H9 (cell line): ENCODE measurements at regions not wholly inside any gene's neighbourhood (a gene's known extent, or its start where the extent isn't known, plus 50 kb on each side); places are given as distances from the start of the nearest gene placed in this dataset.

Source experiments
- DNase-seq: peaks from one replicate; pipeline ENCODE4 v3.0.0-alpha.2; 2017
- H2AFZ ChIP-seq: one replicate; pipeline ENCODE4 v1.6.1; 2013; ENCODE audit warnings: mild to moderate bottlenecking, low read length, control low read depth, moderate library complexity
- H2AK5ac ChIP-seq: 2 replicates; pipeline ENCODE4 v1.6.1; 2013; ENCODE audit warnings: low read length, control low read depth, mixed read lengths; ENCODE audit not compliant: insufficient read length
- H2BK120ac ChIP-seq: one replicate; pipeline ENCODE4 v1.6.1; 2013; ENCODE audit warnings: low read depth, mild to moderate bottlenecking, low read length, control low read depth, inconsistent platforms; ENCODE audit not compliant: poor library complexity, severe bottlenecking
- H2BK12ac ChIP-seq: 2 replicates; pipeline ENCODE4 v1.6.1; 2013; ENCODE audit warnings: low read length, control low read depth, mixed read lengths, low read depth; ENCODE audit not compliant: insufficient read length
- H2BK15ac ChIP-seq: 2 replicates; pipeline ENCODE4 v1.6.1; 2013; ENCODE audit warnings: low read depth, low read length, control low read depth
- H2BK20ac ChIP-seq: one replicate; pipeline ENCODE4 v1.6.1; 2013; ENCODE audit warnings: low read depth, mild to moderate bottlenecking, low read length, control low read depth, inconsistent platforms; ENCODE audit not compliant: poor library complexity, severe bottlenecking
- H2BK5ac ChIP-seq: 2 replicates; pipeline ENCODE4 v1.6.1; 2013; ENCODE audit warnings: low read length, control low read depth, mixed read lengths; ENCODE audit not compliant: insufficient read length
- H3K14ac ChIP-seq: 2 replicates; pipeline ENCODE4 v1.6.1; 2013; ENCODE audit warnings: low read length, control low read depth; ENCODE audit not compliant: insufficient read depth
- H3K18ac ChIP-seq: 2 replicates; pipeline ENCODE4 v1.6.1; 2013; ENCODE audit warnings: low read depth, mild to moderate bottlenecking, mixed read lengths, low read length, control low read depth; ENCODE audit not compliant: insufficient read length
- H3K23ac ChIP-seq: 2 replicates; pipeline ENCODE4 v1.6.1; 2013; ENCODE audit warnings: low read length, control low read depth, mixed read lengths, low read depth; ENCODE audit not compliant: insufficient read length
- H3K23me2 ChIP-seq: 2 replicates; pipeline ENCODE4 v1.6.1; 2013; ENCODE audit warnings: low read depth, mild to moderate bottlenecking, mixed read lengths, low read length, control low read depth; ENCODE audit not compliant: insufficient read length, poor library complexity, severe bottlenecking
- H3K27ac ChIP-seq: 2 replicates; pipeline ENCODE4 v1.5.1; 2013; ENCODE audit warnings: low read length, control low read depth, mixed read lengths, low read depth; ENCODE audit not compliant: insufficient read length
- H3K27me3 ChIP-seq: 2 replicates; pipeline ENCODE4 v1.6.1; 2013; ENCODE audit warnings: low read length, control low read depth, inconsistent platforms; ENCODE audit not compliant: insufficient read depth
- H3K4ac ChIP-seq: 2 replicates; pipeline ENCODE4 v1.6.1; 2013; ENCODE audit warnings: low read depth, mild to moderate bottlenecking, control low read depth, inconsistent platforms, low read length, moderate library complexity
- H3K4me1 ChIP-seq: 2 replicates; pipeline ENCODE4 v1.6.1; 2013; ENCODE audit warnings: low read length, control low read depth, inconsistent platforms; ENCODE audit not compliant: insufficient read depth
- H3K4me2 ChIP-seq: 2 replicates; pipeline ENCODE4 v1.6.1; 2013; ENCODE audit warnings: low read length, control low read depth, mixed read lengths; ENCODE audit not compliant: insufficient read length, insufficient read depth
- H3K56ac ChIP-seq: 2 replicates; pipeline ENCODE4 v1.6.1; 2013; ENCODE audit warnings: low read depth, mild to moderate bottlenecking, mixed read lengths, low read length, control low read depth; ENCODE audit not compliant: insufficient read length
- H3K79me1 ChIP-seq: 2 replicates; pipeline ENCODE4 v1.6.1; 2013; ENCODE audit warnings: low read depth, mild to moderate bottlenecking, moderate library complexity, low read length, control low read depth, inconsistent platforms; ENCODE audit not compliant: insufficient read depth, poor library complexity, severe bottlenecking
- H3K79me2 ChIP-seq: 2 replicates; pipeline ENCODE4 v1.6.1; 2013; ENCODE audit warnings: low read length, control low read depth, inconsistent platforms; ENCODE audit not compliant: insufficient read depth
- H3K9ac ChIP-seq: 2 replicates; pipeline ENCODE4 v1.6.1; 2013; ENCODE audit warnings: low read length, control low read depth, mixed read lengths; ENCODE audit not compliant: insufficient read length; ENCODE audit errors: extremely low read depth
- H3K9me3 ChIP-seq: one replicate; pipeline ENCODE4 v1.6.1; 2013; ENCODE audit warnings: low read depth, low read length, inconsistent platforms; ENCODE audit not compliant: control insufficient read depth
- H3T11ph ChIP-seq: one replicate; pipeline ENCODE4 v1.6.1; 2013; ENCODE audit warnings: mild to moderate bottlenecking, low read length, control low read depth, inconsistent platforms
- H4K20me1 ChIP-seq: one replicate; pipeline ENCODE4 v1.6.1; 2013; ENCODE audit not compliant: control insufficient read depth, insufficient read length, insufficient read depth
- H4K5ac ChIP-seq: 2 replicates; pipeline ENCODE4 v1.6.1; 2013; ENCODE audit warnings: low read depth, mild to moderate bottlenecking, mixed read lengths, low read length, control low read depth; ENCODE audit not compliant: insufficient read length
- H4K8ac ChIP-seq: replicated peaks from 2 replicates; pipeline ENCODE4 v1.6.1; 2013; ENCODE audit warnings: low read length, control low read depth, mixed read lengths, low read depth; ENCODE audit not compliant: insufficient read length
- H4K91ac ChIP-seq: 2 replicates; pipeline ENCODE4 v1.6.1; 2013; ENCODE audit warnings: low read depth, mild to moderate bottlenecking, moderate library complexity, mixed read lengths, low read length, control low read depth; ENCODE audit not compliant: insufficient read length
- H3K27ac Mint-ChIP-seq, 3 experiments: 2 replicates in 2 of 3; 3 replicates in 1 of 3; pipeline ENCODE4 v1.8.0; 2020 to 2021; ENCODE audit warnings: mixed read lengths in 3 of 3, mild to moderate bottlenecking in 1 of 3, moderate library complexity in 1 of 3
- H3K27me3 Mint-ChIP-seq: 2 replicates; pipeline ENCODE4 v1.8.0; 2021; ENCODE audit warnings: low read depth, mild to moderate bottlenecking, moderate library complexity, mixed read lengths
- H3K36me3 Mint-ChIP-seq, 3 experiments: 2 replicates in 2 of 3; 3 replicates in 1 of 3; pipeline ENCODE4 v1.8.0; 2020 to 2021; ENCODE audit warnings: low read depth in 3 of 3, mixed read lengths in 3 of 3; ENCODE audit not compliant: insufficient read depth in 1 of 3
- H3K4me1 Mint-ChIP-seq, 2 experiments: 2 replicates each; pipeline ENCODE4 v1.8.0; 2020; ENCODE audit warnings: mixed read lengths in 2 of 2
- H3K4me3 Mint-ChIP-seq, 2 experiments: 2 replicates in 1 of 2; 3 replicates in 1 of 2; pipeline ENCODE4 v1.8.0; 2020 to 2021; ENCODE audit warnings: mild to moderate bottlenecking in 2 of 2, mixed read lengths in 2 of 2, moderate library complexity in 1 of 2
- H3K9me3 Mint-ChIP-seq, 2 experiments: 2 replicates in 1 of 2; 3 replicates in 1 of 2; pipeline ENCODE4 v1.8.0; 2020; ENCODE audit warnings: mild to moderate bottlenecking in 2 of 2, mixed read lengths in 2 of 2, moderate library complexity in 1 of 2
- CTCF ChIP-seq: fragments of 200-600 bp; sonication (generic); conservative IDR thresholded peaks from 3 replicates; pipeline ENCODE4 v1.8.0; 2021; ENCODE audit warnings: antibody characterized with exemption, mild to moderate bottlenecking
- WGBS: extraction: QIAGEN DNeasy Blood & Tissue Kit; methylation state at CpG from one replicate; pipeline ENCODE4 v1.1.7; 2013; ENCODE audit warnings: missing lambda C conversion rate, low lambda C conversion rate, mixed read lengths; ENCODE audit not compliant: insufficient read length; ENCODE audit errors: extremely low coverage; 5-methylcytosine and 5-hydroxymethylcytosine counted together

GRCh38 chr1:14017531-14017961 lies 317.6 kb downstream of the PRDM2 start:
- no peak overlapping the region for H2AFZ ChIP-seq
- H2BK12ac ChIP-seq: no peak overlapping the region
- Mint-ChIP-seq H3K27me3 (peaks cover 4% of the 10 kb centered on the region), H3K4me1 (peaks cover 14% of the 10 kb centered on the region in 2 experiments), H3K4me3 (no peak overlapping the region), H3K27ac (no peak overlapping the region), H3K36me3 (peaks cover 0 to 6% (median 0%) of the 10 kb centered on the region in 3 experiments; a peak in 2 of 7 replicates), H3K9me3 (peaks cover 8 to 13% of the 10 kb centered on the region in 2 experiments; a peak in 3 of 5 replicates)
- H2AK5ac ChIP-seq: no peak overlapping the region
- no peak overlapping the region for H4K5ac ChIP-seq
- no peak overlapping the region for H3K27ac ChIP-seq
- H2BK15ac ChIP-seq: no peak overlapping the region
- no peak overlapping the region for H3T11ph ChIP-seq
- H3K79me1 ChIP-seq: no peaks in the 10 kb centered on the region
- no peak overlapping the region for H3K4me2 ChIP-seq
- no peak overlapping the region for H3K18ac ChIP-seq
- no peak for TF ChIP-seq CTCF
- no peaks in the 10 kb centered on the region for H3K4me1 ChIP-seq
- DNase-seq: no peak
- H3K14ac ChIP-seq: no peak overlapping the region
- no peaks in the 10 kb centered on the region for H3K79me2 ChIP-seq
- H3K23me2 ChIP-seq: no peaks in the 10 kb centered on the region
- no peak overlapping the region for H3K9ac ChIP-seq
- H2BK5ac ChIP-seq: no peak overlapping the region
- no peak overlapping the region for H2BK120ac ChIP-seq
- H4K20me1 ChIP-seq: no peaks in the 10 kb centered on the region
- no peak overlapping the region for H3K56ac ChIP-seq
- H2BK20ac ChIP-seq: no peak overlapping the region
- no CpG with 5 or more reads among the region's 7 CpGs for WGBS
- no peak overlapping the region for H3K23ac ChIP-seq
- no peak overlapping the region for H4K8ac ChIP-seq
- H3K4ac ChIP-seq: no peak overlapping the region
- no peaks in the 10 kb centered on the region for H3K9me3 ChIP-seq
- H4K91ac ChIP-seq: no peak overlapping the region
- no peaks in the 10 kb centered on the region for H3K27me3 ChIP-seq
